Astrocyte of the cerebellum (primary cell): ENCODE measurements at regions not wholly inside any gene's neighbourhood (a gene's known extent, or its start where the extent isn't known, plus 50 kb on each side); places are given as distances from the start of the nearest gene placed in this dataset.

Source experiments
- DNase-seq: peaks from one replicate; pipeline ENCODE4 v3.0.0-alpha.2; 2011; ENCODE audit warnings: low read depth
- H3K4me3 ChIP-seq: 2 replicates; pipeline ENCODE4 v1.5.1; 2011; ENCODE audit warnings: mild to moderate bottlenecking, low read depth, low read length, moderate library complexity
- in situ Hi-C: cut with HindIII; loops from 2 replicates; pipeline ENCODE4 v1.10.0; 2017; ENCODE audit warnings: low sequenced_read_pairs
- TF ChIP-seq, protein P1 (sequence below): IDR thresholded peaks from 2 replicates; pipeline ENCODE4 v1.5.1; 2012; ENCODE audit warnings: low read length, low read depth, moderate library complexity, mild to moderate bottlenecking; ENCODE audit errors: missing control alignments

DNA sequence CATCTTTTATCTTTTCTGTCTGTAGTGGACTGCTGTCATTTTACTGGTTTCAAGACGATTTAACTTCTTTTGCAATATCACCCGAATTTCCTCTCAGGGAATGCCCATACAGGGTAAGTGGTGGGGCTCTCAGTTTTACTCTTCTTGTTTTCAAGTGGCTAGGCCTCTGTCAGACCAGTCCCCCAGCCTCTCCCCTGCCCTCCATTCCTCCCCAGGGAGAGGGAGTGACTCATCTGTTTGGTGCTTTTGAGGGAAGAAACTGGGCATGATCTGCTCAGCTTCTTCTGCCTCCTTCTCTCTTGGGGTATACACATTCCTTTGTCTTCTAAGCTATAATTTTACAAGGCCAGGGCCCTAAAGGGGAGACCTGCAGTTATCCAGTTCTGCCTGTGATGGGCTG is 332.0 kb downstream of the CBLN1 start:
- in situ Hi-C loops = no loop called here
- no peak for DNase-seq
- H3K4me3 ChIP-seq = no peak overlapping the region
- TF ChIP-seq, protein P1, sequence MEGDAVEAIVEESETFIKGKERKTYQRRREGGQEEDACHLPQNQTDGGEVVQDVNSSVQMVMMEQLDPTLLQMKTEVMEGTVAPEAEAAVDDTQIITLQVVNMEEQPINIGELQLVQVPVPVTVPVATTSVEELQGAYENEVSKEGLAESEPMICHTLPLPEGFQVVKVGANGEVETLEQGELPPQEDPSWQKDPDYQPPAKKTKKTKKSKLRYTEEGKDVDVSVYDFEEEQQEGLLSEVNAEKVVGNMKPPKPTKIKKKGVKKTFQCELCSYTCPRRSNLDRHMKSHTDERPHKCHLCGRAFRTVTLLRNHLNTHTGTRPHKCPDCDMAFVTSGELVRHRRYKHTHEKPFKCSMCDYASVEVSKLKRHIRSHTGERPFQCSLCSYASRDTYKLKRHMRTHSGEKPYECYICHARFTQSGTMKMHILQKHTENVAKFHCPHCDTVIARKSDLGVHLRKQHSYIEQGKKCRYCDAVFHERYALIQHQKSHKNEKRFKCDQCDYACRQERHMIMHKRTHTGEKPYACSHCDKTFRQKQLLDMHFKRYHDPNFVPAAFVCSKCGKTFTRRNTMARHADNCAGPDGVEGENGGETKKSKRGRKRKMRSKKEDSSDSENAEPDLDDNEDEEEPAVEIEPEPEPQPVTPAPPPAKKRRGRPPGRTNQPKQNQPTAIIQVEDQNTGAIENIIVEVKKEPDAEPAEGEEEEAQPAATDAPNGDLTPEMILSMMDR = no peak

GRCh38 chr16:48948911-48949310 is 332.7 kb downstream of the CBLN1 start:
- in situ Hi-C loops = no loop called here

GRCh38 chr16:48947371-48947713 is 334.3 kb downstream of the CBLN1 start:
- no peak for DNase-seq
- in situ Hi-C loops = no loop called here
- TF ChIP-seq, protein P1 = no peak

More at GRCh38 chr16:48948911-48949310, 332.7 kb downstream of the CBLN1 start:
- H3K4me3 ChIP-seq = no peak overlapping the region
- DNase-seq = no peak
- TF ChIP-seq, protein P1 = no peak

GRCh38 chr16:48946686-48947370 is 334.8 kb downstream of the CBLN1 start:
- DNase-seq = no peak
- in situ Hi-C loops = no loop called here
- H3K4me3 ChIP-seq = no peak overlapping the region
- TF ChIP-seq, protein P1 = no peak

More at GRCh38 chr16:48947371-48947713, 334.3 kb downstream of the CBLN1 start:
- H3K4me3 ChIP-seq = no peak overlapping the region

GRCh38 chr16:48942996-48943395 is 333.0 kb upstream of the N4BP1 start:
- TF ChIP-seq, protein P1 = no peak
- DNase-seq = no peak
- in situ Hi-C loops = no loop called here
- H3K4me3 ChIP-seq = no peak overlapping the region

DNA sequence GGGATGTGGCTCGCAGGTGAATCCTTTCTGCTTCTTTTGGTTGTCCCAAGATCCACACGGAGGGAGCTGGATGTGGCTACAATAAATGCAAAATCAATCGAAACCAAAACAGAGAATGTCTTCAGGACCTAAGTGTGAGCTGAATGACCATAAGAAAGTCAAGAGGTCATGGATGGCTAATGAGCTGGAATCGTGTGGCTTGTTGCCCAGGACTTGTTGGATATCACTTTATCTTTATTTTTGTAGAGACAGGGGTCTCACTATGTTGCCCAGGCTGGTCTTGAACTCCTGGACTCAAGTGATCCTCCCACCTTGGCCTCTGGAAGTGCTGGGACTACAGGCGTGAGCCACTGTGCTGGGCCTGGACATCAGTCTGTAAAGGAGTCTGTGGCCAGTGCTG is 326.8 kb upstream of the N4BP1 start:
- TF ChIP-seq, protein P1 = no peak
- in situ Hi-C loops = no loop called here
- no peak overlapping the region for H3K4me3 ChIP-seq
- no peak for DNase-seq
